ENCODE measurements at regions not wholly inside any gene's neighbourhood (a gene's known extent, or its start where the extent isn't known, plus 50 kb on each side); places are given as distances from the start of the nearest gene placed in this dataset.
A peak's percentile ranks its signal among the peaks of the same experiment; 100 is the strongest.

DNA sequence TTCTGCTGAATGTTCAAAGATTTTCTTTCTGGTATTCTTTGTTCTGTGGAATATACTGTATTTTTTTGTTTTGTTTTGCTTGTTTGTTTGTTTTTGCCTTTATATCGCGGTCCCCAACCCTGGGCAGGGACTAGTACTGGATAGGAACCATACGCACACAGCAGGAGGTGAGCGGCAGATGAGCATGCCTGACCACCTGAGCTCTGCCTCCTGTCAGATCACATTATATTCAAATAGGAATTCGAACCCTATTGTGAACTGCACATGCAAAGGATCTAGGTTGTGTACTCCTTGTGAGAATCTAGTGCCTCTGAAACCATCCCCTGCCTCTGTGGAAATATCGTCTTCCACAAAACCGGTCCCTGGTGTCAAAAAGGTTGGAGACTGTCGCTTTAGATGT, 83.3 kb upstream of the ANO3 start:
- FAIRE-seq (no peak), DNase-seq (ENCODE audit: insufficient read length) (no peak)
- TF ChIP-seq TAF1 (IDR thresholded peaks at IDR 0.05; ENCODE audit: borderline replicate concordance, low read depth, low read length) = no peak
- TF ChIP-seq POLR2A (IDR thresholded peaks at IDR 0.05; ENCODE audit: low read depth, low read length) = no peak
- TF ChIP-seq POLR2AphosphoS5 (IDR thresholded peaks at IDR 0.05; ENCODE audit: low read depth, low read length) = no peak

DNA sequence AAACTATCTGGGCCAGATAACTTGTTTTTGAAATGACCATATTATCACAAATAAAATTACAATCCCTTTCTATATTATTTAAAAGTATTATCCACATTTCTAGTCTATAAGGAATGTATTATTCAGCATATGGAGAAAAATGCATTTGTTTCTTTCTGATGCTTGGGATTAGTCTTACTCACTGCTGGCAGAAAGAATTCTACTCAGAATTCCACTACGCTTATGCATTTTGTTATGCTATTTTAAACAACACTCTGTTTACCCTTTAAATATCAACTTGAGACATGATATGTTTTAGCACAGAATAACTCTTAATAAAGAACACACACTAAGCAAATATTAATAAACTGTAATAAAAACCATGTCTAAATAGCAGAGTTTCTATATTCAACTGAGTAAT, 77.6 kb upstream of the ANO3 start:
- DNase-seq (ENCODE audit: insufficient read length) (no peak), FAIRE-seq (no peak)

DNA sequence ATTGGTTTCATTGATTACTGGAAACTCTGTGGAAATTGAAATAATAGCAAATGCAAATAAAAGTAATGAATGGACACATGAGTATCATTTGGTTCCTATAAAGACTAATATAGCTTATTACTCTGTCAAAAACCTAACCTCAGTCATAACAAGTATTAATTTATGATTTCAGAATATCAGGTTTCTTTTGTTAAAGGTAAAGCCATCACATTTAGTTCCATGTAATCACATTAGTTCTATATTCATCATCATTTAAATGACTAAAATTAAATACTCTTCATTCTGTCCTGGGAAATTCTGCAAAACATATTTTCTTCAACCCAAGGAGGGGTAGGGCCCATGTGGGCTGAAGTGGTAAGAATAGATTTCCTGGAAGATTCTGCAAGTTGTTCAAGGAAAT, 68.2 kb upstream of the ANO3 start:
- no peak for DNase-seq (ENCODE audit: insufficient read length)
- TF ChIP-seq POLR2A (IDR thresholded peaks at IDR 0.05; ENCODE audit: low read depth, low read length) = no peak
- no peak for TF ChIP-seq POLR2AphosphoS5 (IDR thresholded peaks at IDR 0.05; ENCODE audit: low read depth, low read length)
- TF ChIP-seq TAF1 (IDR thresholded peaks at IDR 0.05; ENCODE audit: borderline replicate concordance, low read depth, low read length) = no peak
- no peak for FAIRE-seq

More for the DNA sequence above, 77.6 kb upstream of the ANO3 start:
- no peak for TF ChIP-seq POLR2A (IDR thresholded peaks at IDR 0.05; ENCODE audit: low read depth, low read length)
- TF ChIP-seq TAF1 (IDR thresholded peaks at IDR 0.05; ENCODE audit: borderline replicate concordance, low read depth, low read length) = no peak
- TF ChIP-seq POLR2AphosphoS5 (IDR thresholded peaks at IDR 0.05; ENCODE audit: low read depth, low read length) = no peak

DNA sequence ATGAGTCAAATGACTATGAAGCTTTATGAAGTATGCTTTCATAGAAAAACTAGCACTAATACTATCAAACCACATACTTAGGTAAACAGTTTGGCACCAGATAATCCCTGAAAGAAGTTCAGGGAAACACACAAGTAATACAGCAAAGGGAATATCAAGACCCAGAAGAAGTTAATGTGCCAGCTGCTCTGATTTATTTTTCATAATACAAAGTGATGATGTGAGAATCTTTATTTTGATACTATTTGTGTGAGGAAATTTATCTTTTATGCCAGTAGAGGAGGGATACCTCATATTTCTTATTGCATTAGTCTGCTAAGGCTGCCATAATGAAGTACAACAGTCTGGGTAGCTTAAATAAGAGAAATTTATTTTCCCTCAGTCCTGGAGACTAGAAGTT, 67.7 kb upstream of the ANO3 start:
- no peak for FAIRE-seq
- TF ChIP-seq POLR2AphosphoS5 (IDR thresholded peaks at IDR 0.05; ENCODE audit: low read depth, low read length) = no peak
- no peak for TF ChIP-seq TAF1 (IDR thresholded peaks at IDR 0.05; ENCODE audit: borderline replicate concordance, low read depth, low read length)
- no peak for TF ChIP-seq POLR2A (IDR thresholded peaks at IDR 0.05; ENCODE audit: low read depth, low read length)
- no peak for DNase-seq (ENCODE audit: insufficient read length)

DNA sequence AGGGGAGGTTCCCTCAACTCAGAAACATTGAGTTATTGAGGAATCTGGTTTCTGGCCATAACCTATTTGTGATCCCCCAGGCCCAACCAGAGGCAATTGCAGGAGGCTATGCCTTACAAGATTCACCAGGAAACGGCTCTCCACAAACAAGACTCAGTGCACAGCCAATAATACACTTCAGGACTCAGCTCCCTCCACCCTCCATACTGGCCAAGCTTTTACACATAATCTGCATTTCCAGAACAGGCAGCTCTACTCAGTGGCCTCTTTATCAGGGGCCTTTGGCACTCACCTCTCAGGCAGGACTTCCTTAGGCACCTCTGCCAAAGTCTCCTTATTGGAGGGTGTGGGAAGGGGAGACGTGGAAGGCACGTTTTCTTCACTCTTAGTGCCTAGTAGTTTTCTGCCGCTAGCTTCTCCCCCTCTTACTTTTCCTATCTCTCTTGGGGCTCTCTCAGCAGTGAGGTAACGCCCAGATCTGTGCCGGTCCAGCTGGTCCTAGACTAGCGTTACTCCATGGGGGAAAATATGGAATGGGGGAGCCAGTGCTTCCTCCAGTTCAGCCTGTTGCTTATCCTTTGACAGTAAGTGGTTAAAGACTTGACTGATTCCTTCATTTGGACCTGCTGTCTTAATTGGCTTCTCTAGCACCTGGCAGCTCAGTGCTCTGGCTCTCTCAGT, 62.8 kb upstream of the ANO3 start:
- TF ChIP-seq POLR2A (IDR thresholded peaks at IDR 0.05; ENCODE audit: low read depth, low read length) (no peak), TAF1 (IDR thresholded peaks at IDR 0.05; ENCODE audit: borderline replicate concordance, low read depth, low read length) (no peak), POLR2AphosphoS5 (IDR thresholded peaks at IDR 0.05; ENCODE audit: low read depth, low read length) (no peak)
- FAIRE-seq (no peak), DNase-seq (ENCODE audit: insufficient read length) (no peak)

DNA sequence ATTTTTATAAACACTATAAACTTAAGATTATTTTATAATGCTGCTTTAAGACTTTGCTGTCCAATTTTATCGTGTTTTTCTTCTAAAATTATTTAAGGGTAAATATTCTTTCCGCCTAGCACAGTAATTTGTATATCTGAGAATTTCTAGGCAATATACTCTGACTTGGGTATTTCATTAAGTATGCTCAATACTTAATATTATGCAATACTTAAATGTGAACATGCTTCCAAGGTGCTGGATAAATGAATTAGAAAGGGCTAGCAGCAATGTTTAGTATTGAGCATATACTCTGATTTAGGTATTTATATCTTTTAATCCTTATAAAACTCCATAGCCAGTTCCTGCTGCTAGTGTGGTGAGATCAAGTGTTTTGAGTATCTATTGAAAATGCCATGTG, 60.3 kb upstream of the ANO3 start:
- DNase-seq (ENCODE audit: insufficient read length) (no peak), FAIRE-seq (no peak)
- TF ChIP-seq POLR2AphosphoS5 (IDR thresholded peaks at IDR 0.05; ENCODE audit: low read depth, low read length) (no peak), TAF1 (IDR thresholded peaks at IDR 0.05; ENCODE audit: borderline replicate concordance, low read depth, low read length) (no peak), POLR2A (IDR thresholded peaks at IDR 0.05; ENCODE audit: low read depth, low read length) (no peak)

DNA sequence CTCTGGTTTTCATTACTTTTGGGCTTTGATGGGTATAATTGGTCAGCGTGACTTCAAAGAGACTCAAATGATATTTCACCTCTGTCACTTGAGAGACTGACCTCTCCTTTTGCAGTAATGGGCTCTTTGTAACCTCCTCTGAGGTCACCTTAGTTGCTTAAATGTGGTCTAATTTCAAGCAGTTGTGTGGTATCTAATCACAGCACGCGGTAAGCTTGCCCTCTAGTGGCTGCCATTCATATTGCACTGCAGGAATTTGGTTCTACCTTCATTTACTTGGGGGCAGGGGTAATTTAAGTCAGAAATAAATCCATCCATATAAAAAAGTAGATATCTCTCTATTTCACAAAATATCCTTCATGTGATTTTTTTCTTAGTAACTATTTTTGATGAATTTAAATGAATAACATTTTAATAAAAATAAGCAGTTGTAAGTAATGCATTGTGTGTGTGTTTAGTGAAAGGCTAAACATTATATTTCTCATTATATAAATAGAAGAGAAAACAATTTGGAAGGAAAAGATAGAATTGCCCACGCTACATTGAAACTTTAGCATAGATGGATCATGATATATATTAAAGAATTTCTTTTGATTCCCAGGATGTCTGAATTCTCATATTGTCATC, 55.0 kb upstream of the ANO3 start:
- TF ChIP-seq POLR2A (IDR thresholded peaks at IDR 0.05; ENCODE audit: low read depth, low read length) = no peak
- no peak for TF ChIP-seq TAF1 (IDR thresholded peaks at IDR 0.05; ENCODE audit: borderline replicate concordance, low read depth, low read length)
- no peak for TF ChIP-seq POLR2AphosphoS5 (IDR thresholded peaks at IDR 0.05; ENCODE audit: low read depth, low read length)
- FAIRE-seq (peak; percentile 90), DNase-seq (ENCODE audit: insufficient read length) (no peak)

DNA sequence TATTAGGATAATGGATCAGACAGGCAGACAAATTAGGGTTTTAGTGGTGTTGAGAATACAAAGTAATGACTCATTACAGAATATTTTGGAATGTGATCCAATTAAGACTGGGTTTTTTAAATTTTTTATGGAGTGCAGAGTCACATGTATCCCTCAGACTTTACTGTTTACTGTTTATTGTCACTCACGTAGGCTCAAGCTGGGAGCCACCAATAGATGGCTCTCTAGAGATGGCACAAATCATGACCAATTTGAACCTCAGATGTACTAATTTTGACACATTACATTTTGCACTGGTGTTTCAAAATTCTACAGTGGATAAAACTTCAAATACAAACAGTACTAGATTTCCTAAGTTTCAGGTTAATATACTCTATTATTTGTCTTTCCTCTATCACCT, 53.6 kb upstream of the ANO3 start:
- DNase-seq (ENCODE audit: insufficient read length) = no peak
- FAIRE-seq = no peak
- TF ChIP-seq POLR2A (IDR thresholded peaks at IDR 0.05; ENCODE audit: low read depth, low read length) (no peak), POLR2AphosphoS5 (IDR thresholded peaks at IDR 0.05; ENCODE audit: low read depth, low read length) (no peak), TAF1 (IDR thresholded peaks at IDR 0.05; ENCODE audit: borderline replicate concordance, low read depth, low read length) (no peak)
